ENCODE measurements at regions not wholly inside any gene's neighbourhood (a gene's known extent, or its start where the extent isn't known, plus 50 kb on each side); places are given as distances from the start of the nearest gene placed in this dataset.

DNA sequence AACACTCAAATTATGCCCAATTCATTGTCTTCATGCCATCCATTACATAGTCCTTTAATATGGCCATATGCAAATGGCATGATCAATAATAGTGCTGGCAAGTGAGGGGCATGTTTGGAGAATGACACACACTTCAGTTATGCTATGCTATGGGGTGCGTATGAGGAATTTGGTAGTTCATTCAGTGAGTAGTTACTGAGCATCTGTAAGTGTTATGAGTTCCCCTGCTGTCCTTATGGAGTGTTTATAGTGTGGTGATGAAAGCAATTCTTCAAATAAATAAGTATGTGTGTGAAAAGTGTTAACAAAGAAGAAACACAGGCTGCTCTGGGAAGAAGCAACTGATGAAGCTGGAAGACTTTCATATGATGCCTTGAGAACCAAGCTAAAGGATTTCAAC lies 383.7 kb upstream of the SLC14A2 start:
- TF ChIP-seq, protein P1, sequence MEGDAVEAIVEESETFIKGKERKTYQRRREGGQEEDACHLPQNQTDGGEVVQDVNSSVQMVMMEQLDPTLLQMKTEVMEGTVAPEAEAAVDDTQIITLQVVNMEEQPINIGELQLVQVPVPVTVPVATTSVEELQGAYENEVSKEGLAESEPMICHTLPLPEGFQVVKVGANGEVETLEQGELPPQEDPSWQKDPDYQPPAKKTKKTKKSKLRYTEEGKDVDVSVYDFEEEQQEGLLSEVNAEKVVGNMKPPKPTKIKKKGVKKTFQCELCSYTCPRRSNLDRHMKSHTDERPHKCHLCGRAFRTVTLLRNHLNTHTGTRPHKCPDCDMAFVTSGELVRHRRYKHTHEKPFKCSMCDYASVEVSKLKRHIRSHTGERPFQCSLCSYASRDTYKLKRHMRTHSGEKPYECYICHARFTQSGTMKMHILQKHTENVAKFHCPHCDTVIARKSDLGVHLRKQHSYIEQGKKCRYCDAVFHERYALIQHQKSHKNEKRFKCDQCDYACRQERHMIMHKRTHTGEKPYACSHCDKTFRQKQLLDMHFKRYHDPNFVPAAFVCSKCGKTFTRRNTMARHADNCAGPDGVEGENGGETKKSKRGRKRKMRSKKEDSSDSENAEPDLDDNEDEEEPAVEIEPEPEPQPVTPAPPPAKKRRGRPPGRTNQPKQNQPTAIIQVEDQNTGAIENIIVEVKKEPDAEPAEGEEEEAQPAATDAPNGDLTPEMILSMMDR (IDR thresholded peaks at IDR 0.05), result no peak
- TF ChIP-seq POLR2A (IDR thresholded peaks at IDR 0.05), result no peak
